T follicular helper cell (primary cell): ENCODE measurements at regions not wholly inside any gene's neighbourhood (a gene's known extent, or its start where the extent isn't known, plus 50 kb on each side); places are given as distances from the start of the nearest gene placed in this dataset.
A peak's percentile ranks its signal among the peaks of the same experiment; 100 is the strongest.
"Not testable (repeated sequence)": the region's sequence is repeated elsewhere in the genome, so short reads cannot be mapped to it uniquely, and the experiment has no call there.

Experiments
- DNase-seq: peaks from one replicate; pipeline ENCODE4 v3.0.0-alpha.2; 2020; ENCODE audit warnings: low read depth

DNA sequence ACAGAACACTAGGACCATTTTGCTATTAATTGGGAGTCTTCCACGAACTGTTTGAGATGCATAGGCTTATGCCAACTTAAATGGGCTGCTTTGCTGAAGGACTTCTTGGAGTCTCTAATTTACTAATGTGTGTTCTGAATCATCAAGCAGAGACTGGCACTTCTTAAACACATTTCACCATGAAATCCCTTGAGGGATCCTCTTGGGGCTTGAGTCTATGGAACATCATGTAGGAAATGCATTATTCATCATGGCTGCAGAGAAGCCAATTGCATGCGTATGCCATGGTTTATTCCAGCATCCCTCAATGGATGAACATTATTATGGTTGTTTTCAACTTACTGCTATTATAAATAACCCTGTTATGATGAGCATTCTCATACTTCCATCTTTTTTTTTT is 73.4 kb downstream of the FGD2 start:
- no peak for DNase-seq

DNA sequence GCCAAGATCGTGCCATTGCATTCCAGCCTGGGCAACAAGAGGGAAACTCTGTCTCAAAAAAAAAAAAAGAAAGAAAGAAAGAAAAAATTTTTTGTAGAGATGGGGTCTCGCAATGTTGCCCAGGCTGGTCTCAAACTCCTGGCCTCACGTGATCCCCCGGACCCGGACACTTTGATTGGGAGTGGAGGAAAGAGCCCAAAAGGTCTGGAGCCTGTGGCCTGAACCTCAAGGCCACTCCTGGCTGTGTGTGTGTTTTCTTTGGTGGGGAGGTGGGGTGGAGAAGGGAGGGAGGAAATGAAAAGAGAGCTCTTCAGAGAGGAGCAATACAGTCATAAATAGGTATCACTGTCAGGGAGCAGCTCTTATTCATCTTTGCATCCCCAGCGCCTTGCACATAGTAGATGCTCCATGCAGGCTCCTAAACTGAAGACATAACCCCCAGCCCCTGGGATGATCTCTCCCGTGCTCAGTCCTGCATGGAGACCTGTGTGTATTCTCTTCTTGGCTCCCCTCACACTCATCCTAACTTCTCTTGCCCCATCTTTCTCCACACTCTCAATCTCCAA is 75.7 kb downstream of the FGD2 start:
- no peak for DNase-seq

DNA sequence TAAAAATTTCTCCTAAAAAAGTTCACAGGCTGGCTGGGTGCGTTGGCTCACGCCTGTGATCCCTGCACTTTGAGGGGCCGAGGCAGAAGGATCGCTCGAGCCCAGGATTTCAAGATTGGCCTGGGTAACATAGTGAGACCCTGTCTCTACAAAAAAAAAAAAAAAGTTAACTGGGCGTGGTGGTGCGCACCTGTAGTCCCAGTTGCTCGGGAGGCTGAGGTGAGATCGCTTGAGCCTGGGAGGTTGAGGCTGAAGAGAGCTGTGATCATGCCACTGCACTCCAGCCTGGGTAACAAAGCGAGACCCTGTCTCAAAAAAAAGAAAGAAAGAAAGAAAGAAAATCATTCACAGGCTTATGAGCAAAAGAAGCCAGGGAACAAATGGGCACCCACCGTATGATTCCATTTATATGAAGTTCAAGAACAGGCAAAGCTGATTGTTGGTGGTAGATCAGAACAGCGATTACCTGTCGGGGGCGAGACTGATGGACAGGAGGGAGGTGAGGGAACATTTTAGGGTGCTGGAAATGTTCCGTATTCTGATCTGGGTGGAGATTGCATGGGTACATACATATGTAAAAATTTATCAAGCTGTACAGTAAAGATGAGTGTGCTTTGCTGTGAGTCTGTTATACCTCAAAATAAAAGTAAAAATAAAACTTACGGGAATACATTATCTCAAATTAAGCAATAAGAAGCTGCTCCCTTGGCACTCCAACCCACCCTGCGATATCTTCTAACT is 77.1 kb downstream of the FGD2 start:
- DNase-seq = no peak

DNA sequence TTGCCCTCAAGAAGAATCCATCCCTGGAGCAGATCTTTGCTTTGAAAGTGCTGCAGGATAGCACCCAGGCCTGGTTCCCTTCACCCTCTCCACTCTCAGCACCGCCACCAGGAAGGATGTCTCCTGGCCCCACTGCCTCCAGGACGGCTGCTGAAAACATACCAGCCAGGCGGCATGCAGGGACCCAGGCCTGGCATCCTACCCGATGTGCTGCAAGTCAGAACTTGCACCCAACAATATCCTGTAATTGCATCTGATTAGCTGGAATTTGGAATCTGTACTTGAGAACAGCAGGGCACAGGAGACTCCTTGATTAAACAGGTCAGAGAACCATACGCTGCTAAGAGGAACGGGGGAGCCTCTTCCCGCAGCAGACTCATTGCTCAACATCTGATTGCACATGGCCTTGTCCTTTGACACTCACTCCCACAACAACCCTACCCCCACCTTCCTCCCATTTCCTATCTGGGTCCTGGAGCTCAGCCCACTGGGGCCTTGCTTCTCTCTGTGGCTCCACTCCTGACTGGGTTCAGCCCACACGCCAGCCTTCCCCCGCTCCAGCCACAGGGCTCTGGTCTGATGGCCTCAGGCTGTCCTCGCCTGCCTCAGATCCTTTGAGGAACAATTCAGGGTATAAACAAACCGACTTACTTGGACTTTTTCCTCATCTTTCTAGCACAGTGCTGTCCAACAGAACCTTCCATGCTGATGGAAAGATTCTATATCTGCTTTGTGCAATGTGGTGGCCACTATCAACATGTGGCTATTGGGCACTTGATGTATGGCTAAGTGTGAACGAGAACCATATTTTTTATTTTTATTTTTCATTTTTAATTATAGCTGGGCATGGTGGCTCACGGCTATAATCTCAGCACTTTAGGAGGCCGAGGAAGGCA is 78.0 kb downstream of the FGD2 start:
- no peak for DNase-seq

DNA sequence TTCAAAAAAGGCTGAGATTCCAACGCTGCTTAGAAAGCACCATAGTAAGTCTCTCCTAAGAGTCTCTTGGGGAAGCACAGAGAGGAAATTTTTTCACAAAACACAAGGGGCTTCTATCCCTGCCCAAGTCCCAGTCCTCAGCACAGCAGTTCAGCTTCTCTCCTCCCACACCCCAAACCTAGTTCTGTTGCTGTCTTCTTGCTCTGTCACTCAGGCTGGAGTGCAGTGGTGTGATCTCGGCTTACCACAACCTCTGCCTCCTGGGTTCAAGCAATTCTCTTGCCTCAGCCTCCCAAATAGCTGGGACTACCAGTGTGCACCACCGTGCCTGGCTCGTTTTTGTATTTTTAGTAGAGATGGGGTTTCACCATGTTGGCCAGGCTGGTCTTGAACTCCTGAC is 79.2 kb downstream of the FGD2 start:
- not testable (repeated sequence) for DNase-seq

DNA sequence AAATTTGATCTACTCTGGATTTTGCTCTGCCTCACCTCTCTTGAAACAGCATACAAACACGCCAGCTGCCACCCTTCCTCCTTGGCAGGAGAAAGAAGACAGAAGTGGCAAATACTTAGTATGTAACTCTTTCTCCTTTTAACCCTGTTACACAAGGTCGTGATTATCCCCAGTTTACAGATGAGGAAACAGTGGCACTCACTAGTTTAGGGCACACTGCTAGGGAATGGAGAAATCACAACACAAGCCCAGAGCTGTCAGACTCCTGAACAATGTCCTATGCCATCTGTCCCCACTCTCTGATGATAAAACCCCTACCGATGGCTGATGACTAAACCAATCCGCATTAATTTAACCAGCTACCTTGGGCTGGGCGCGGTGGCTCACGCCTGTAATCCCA is 79.7 kb downstream of the FGD2 start:
- DNase-seq = no peak

DNA sequence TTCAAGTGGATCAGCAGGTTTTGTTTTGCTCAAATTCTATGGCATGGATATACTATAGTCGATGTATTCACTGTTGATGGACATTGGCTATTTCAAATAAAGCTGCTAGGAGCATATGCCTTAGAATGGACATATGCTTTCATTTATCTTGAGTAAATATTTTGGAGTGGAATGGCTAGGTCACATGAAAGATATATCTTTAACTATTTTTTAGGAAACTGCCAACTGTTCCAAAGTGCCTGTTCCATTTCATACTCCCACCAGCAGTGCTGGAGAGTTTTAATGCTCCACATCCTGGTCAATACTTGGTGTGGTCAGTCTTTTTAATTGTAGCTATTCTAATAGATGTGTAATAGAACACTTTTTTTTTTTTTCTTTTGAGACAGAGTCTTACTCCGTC is 81.1 kb upstream of the PIM1 start:
- no peak for DNase-seq

DNA sequence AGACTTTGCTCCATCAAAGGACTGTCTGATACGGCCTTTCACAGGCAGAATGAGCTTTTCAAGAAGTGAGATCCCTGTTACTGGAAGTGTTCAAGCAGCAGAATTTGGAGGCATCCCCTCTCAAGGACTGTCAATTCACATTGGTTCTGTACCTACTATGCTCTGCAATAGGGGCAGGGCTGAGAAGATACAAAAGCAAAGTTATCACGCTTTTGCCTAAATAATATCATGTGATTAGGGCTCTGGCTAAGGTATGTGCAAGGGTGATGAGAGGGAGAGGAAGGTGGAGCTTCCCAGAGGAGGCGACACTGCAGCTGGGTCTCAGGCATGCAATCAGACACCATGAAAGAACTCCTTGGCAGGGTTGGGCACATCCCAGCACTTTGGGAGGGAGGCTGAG is 80.2 kb upstream of the PIM1 start:
- no peak for DNase-seq

DNA sequence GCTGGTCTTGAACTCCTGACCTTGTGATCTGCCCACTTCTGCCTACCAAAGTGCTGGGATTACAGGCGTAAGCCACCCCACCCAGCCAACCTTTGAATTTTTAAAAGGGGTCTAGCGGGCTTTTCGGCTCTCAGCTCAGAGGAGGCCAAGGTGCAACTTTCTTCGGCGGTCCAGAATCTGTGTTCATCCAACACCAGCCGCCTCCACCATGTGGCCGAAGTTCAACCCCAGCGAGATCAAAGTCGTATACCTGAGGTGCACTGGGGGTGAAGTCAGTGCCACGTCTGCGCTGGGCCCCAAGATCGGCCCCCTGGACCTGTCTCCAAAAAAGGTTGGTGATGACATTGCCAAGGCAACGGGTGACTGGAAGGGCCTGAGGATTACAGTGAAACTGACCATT is 78.8 kb upstream of the PIM1 start:
- DNase-seq = not testable (repeated sequence)

DNA sequence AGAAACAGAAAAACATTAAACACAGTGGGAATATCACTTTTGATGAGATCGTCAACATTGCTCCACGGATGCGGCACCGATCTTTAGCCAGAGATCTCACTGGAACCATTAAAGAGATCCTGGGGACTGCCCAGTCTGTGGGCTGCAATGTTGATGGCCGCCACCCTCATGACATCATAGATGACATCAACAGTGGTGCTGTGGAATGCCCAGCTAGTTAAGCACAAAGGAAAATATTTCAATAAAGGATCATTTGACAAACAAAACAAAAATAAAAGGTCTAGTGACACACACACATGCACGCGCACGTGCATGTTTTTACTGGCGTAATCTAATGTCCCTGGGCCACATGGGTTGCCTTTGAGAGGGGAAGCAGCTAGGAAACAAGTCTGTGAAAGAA is 78.4 kb upstream of the PIM1 start:
- not testable (repeated sequence) for DNase-seq

DNA sequence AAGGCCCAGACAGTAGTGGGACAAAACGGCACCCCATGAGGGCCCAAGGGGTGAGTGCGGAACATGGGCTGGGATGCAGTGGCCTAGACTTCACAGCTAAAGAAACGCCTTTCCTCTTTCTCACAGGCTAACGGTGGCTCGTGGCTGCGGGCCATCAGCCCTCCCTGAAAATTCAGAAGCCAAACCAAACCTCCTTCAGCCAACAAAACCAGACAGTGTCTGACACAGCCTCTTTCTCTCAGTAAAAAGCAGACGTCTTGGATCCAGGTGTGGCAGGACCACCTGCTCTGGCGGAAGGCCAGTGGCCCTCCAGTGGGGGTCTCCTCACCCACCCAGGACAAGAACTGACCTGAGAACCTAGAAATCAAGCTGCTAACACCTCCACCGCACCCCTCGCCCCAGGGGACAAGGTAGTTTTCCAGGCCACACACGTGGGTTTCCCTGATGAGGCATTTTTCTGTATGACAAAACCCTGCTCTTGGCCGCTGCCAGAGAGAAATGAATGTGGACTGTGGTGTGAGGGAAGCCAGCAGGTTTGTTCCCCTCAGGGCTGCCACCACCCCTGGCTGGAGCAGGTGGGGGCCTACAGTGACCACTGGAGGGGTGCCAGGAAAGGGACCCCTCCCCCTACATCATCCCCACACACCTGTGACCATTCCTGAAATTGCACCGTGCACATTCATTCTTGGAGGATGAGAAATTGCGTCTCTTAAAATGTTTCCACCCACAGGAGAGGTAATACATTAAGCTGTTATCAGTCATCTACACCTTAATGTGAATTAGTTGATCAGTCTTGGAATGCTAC is 76.8 kb upstream of the PIM1 start:
- no peak for DNase-seq

DNA sequence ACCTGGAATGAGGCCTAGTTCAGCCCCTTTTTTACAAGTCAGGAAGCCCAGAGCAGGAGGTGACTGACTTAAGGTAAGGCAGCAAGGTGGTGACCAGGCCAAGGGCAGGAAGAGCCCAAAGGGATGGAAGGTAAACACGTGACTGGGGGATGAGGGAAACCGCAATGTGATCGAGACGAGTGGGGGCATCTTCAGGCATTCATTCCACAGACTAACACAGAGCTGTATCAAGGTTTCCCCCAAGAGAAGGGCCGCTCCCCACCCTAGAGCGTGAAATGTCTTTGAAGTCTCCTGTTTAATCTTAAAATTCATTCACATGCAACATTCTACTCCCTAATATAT is 76.3 kb upstream of the PIM1 start:
- DNase-seq = no peak

DNA sequence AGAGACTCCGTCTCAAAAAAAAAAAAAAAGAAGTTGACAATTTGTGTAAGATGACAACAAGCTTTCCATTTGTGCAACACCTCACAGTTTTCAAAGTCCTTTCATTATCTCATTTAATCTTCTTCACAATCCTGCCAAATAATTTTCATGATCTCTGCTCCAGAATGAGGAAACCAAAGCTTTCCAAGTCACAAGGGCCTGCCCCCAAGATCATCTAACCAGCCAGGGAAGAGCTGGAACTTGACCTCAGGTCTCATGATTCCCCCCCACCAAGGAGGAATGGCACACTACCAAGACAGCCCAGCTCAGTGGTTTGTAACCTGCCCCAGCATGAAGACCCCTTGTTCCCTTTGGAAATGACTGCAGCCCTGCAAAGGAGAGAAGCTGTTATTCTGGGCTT is 74.0 kb upstream of the PIM1 start:
- no peak for DNase-seq

DNA sequence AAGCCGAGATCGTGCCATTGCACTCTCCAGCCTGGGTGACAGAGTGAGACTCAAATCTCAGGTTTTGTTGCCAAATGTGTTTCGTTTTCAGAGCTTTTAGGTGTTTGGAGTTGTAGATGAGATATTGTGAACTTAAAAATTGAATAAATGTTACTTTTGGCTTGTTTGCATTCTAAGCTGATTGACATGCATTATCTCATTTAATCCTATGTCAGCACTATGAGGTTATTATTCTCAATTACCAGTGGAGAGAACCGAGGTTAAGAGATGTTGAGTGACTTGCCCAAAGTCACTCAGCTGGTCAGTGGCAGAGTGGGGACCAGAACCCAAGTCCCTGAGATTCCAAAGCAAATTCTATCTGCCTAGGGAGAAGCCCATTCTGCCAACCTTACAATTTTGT is 72.6 kb upstream of the PIM1 start:
- no peak for DNase-seq

DNA sequence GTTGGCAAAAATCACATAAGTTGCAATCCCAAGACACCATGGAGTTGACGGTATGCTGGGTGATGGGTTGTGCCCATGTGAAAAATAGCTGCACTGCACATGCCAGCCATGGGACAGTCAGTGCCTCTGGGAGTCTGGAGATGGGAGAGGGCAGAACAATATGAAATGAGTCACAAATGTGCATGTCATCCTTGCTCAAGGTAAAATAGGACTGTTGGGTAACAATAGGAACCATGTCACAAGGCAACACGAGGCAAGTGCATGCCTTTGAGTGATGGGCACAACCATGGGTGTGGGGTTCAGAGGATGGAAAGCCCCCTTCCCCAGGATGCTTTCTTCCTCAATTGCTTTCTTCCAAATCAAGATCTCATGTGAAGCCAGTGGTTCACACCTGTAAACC is 70.5 kb upstream of the PIM1 start:
- no peak for DNase-seq

DNA sequence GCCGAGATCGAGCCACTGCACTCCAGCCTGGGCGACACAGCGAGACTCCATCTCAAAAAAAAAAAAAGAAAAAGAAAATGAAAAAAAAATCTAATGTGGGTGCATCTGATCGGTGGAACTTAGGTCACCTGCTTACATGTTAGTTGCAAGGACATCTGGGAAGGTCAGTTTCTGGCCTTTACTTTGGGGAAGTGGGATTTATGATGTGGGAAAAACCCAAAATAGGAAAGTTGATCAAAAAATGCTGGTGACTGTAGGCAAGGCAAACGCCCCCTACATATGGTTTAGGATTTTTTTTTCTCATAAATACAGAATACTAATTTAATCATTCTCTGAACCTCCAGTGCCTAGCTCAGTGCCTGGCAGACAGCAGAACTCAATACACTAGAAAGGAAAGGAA is 69.2 kb upstream of the PIM1 start:
- no peak for DNase-seq

DNA sequence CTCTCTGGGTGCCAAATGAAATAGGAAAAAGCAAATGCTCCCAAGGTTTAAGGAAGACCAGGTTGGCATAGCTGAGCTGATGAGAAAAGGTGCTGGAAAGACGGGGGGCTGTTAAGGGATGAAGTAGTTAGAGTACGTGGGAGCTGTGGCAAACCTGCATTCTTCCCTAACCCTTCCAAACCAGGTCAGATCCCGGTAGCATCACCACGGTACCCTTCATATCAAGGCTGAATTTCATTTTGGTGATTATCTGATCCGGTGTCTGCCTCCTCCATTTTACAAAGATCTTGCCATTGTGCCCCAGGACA is 68.0 kb upstream of the PIM1 start:
- DNase-seq = no peak

DNA sequence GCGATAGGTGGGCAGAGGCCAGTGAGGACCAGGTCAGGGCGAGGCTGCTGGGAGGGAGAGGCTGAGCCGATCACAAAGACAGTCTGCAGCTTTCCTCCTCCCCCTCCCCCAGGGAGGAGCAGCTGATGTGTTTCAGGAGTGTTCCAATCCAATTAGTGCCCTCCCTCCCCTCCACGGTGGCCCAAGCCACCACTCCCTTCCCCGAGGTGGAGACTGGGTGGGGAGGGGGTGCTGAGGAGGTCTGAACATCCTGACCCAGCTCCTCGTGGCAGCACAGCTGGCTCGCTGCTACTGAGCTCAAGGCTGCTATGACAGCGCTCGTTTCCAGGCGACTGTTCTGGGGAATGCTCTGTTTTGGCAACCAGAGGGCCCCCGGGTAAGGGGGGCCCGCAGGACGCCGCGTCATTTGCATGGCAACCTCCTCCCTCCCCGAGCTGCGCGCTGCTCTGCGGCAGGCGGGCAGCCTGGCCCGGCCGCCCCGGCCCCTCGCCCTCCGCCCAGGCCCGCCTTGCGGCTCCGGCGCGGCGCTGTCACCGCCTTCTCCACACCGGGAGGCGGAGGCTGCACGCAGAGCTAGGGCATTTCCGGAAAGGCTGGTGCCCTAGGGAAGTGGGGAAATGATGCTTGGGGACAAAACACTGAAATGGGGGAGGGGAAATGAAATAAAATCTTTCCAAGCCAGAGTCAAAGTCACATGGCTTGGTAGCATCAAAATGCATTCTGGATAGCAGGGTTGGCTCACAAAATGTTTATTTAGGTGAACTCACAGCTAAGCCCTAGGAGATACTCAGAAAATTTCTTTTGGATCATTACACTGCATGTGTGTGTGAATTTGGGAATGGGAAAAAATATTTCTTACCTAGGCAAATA is 67.4 kb upstream of the PIM1 start:
- DNase-seq = peak; percentile 65

DNA sequence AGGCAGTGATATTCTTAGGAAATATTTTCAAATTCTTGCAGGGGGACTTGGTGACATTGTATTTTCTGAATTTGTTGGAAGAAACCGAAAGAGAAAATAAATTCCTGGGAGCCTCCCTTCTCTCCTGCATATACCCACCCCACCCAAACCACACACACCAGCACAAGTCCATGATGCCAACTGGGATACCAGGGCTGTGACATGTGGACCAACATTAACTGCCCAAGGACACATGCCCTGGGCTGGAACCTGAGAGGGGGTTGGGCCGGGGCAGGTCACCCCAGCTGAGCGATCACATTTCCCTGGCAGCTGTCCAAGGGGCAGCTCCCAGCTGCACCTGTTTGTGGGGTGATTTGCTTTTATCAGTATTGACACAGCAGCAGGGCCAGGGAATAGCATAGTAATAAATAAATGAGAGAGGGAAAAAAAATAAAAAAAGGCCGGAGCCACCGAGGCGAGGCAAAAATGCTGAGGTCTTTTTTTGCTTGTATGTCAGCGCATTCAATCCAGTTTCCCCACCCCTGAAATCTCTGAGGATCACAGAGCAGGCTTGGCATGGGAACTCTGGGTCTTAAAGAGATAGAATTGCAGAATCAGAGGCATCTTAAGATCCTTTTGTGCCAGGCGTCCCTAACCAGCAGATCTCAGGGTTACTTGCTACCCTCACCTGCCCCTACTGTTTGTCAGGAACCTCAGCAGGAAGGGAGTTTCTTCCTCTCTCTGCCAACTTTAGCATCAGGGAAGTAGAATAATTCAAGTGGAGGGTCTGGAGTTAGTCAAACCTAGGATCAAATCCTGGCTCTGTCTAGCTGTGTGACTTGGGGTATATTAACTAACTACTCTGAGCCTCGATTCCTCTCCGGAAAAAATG is 66.5 kb upstream of the PIM1 start:
- peak; percentile 3 for DNase-seq

DNA sequence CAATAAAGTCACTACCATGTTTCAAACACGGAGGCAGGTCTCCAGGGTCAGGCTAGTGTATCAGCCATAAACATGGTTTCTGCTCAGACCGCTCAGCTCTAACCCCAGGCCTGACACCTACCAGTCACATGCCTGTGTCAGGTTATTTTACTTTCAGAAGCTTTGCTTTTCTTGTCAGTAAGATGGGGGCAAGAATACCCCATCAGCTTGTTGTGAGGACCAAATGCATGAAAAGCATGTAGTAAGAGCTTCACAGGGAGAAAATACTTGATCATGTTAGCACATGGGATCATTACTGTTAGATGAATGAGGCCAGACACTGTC is 65.2 kb upstream of the PIM1 start:
- no peak for DNase-seq
